ENCODE measurements at regions not wholly inside any gene's neighbourhood (a gene's known extent, or its start where the extent isn't known, plus 50 kb on each side); places are given as distances from the start of the nearest gene placed in this dataset.

DNA sequence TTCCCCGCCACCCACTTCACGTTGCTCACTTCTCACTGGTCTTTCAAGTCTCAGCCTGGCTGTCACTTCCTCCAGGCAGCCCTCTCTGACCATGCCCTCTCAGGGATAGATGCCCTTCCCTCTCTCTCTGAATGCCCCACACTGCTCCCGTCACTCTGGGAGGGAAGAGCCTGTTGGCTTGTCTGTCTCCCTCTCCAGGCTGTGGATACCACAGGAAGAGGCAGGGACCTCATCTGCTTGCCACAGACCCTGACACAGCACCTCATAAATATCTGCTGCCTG is 93.1 kb downstream of the OAT start:
- TF ChIP-seq, protein P1, sequence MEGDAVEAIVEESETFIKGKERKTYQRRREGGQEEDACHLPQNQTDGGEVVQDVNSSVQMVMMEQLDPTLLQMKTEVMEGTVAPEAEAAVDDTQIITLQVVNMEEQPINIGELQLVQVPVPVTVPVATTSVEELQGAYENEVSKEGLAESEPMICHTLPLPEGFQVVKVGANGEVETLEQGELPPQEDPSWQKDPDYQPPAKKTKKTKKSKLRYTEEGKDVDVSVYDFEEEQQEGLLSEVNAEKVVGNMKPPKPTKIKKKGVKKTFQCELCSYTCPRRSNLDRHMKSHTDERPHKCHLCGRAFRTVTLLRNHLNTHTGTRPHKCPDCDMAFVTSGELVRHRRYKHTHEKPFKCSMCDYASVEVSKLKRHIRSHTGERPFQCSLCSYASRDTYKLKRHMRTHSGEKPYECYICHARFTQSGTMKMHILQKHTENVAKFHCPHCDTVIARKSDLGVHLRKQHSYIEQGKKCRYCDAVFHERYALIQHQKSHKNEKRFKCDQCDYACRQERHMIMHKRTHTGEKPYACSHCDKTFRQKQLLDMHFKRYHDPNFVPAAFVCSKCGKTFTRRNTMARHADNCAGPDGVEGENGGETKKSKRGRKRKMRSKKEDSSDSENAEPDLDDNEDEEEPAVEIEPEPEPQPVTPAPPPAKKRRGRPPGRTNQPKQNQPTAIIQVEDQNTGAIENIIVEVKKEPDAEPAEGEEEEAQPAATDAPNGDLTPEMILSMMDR (IDR thresholded peaks at IDR 0.05; ENCODE audit: low read depth, low read length): no peak
- H3K9me3 ChIP-seq (ENCODE audit: control insufficient read depth, insufficient read depth, low read length): peaks cover 5% of the 10 kb centered on the region; the same call in 1 of the 2 replicates
- DNase-seq (ENCODE audit: low read depth, low spot score): no peak
- CTCF ChIA-PET: no interaction called here
- POLR2A ChIA-PET: no interaction called here
- H3K4me3 ChIP-seq (ENCODE audit: low read depth, low read length): no peak overlapping the region
- no peak overlapping the region for H3K27ac ChIP-seq (ENCODE audit: low read depth, low read length)
- no peaks in the 10 kb centered on the region for H3K27me3 ChIP-seq (ENCODE audit: control insufficient read depth, insufficient read depth, low read length)

DNA sequence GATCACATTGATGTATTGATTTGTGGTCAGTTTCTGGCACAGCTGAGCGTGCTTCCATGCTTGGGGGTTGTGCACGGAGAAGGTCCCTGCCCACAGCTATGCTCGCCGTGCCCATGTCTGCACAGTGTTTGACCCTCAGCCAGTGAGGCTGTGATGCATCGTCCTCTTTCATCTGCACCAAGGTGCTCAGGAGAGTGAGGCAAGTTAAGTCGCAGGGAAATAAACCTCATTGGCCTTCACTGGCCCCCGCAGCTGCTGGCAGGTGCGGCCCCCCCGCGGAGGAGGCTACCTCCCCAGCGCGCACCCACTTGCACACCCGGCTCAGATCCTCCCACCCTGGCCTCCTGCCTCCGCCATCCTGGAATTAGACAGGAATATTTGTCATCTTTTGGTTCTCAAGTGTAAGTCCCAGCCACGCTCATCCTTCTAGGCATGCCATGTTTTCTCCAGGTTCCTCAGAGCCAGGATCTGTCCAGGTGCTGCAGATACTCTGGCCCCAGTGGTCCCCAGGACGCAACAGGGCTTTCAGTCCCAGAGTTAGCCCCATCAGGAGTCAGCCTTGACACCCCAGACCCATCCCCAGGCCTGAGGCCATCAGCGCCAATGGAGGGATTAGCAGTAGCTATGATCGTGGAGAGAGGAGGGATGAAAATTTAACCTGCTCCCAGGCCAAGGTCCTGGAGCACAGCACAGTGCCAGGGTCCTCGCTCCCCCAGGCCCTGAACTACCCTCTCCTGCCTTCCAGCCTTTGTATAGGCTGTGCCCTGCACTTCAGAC is 93.7 kb downstream of the OAT start:
- Histone ChIP-seq H3K27me3 (ENCODE audit: control insufficient read depth, insufficient read depth, low read length) (no peaks in the 10 kb centered on the region), H3K27ac (ENCODE audit: low read depth, low read length) (no peak overlapping the region), H3K9me3 (ENCODE audit: control insufficient read depth, insufficient read depth, low read length) (peaks cover 5% of the 10 kb centered on the region; the same call in 1 of the 2 replicates), H3K4me3 (ENCODE audit: low read depth, low read length) (no peak overlapping the region)
- ChIA-PET CTCF (no interaction called here), POLR2A (no interaction called here)
- DNase-seq (ENCODE audit: low read depth, low spot score): no peak
- TF ChIP-seq, protein P1 (IDR thresholded peaks at IDR 0.05; ENCODE audit: low read depth, low read length): no peak

DNA sequence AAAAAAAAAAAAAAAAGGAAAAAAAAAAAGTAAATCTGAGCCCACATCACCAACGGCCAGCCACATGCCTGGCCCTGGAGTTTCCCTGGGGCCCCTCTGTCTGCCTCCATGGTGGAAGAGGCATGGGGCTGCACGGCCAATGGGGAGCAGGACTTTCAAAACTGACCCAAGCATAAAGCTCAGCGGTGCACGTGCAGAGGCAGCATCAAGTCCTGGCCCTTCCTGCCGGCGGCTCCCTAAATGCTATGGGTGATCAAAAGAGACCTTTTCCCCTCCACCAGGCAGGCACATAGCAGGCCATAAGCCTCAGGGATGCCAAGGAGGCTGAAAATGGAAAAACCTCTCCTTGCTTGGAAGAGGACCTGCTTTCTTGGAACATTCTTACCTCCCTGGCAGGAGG is 94.3 kb downstream of the OAT start:
- Histone ChIP-seq H3K27ac (ENCODE audit: low read depth, low read length) (no peak overlapping the region), H3K27me3 (ENCODE audit: control insufficient read depth, insufficient read depth, low read length) (no peaks in the 10 kb centered on the region), H3K9me3 (ENCODE audit: control insufficient read depth, insufficient read depth, low read length) (peaks cover 5% of the 10 kb centered on the region; the same call in 1 of the 2 replicates), H3K4me3 (ENCODE audit: low read depth, low read length) (no peak overlapping the region)
- no peak for DNase-seq (ENCODE audit: low read depth, low spot score)
- POLR2A ChIA-PET: no interaction called here
- CTCF ChIA-PET: no interaction called here
- TF ChIP-seq, protein P1 (IDR thresholded peaks at IDR 0.05; ENCODE audit: low read depth, low read length): no peak

DNA sequence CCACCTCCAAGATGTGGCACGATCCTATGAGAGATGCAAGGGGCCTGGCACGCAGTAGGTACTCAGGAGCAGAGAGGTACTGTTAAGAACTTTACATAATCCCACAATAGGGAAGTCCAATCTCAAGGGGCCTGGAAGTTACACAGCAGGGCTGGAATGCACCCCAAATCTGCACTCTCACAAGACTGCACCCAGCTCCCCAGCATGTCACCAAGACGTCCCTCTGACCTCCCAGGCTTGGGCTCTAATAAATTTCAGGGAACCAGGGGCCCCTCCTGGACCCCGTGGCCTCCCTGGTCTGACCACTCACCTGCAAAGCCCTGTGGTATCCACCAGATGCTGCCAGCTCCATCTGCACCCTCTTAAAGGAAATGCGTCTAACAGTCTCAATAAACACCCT is 94.9 kb downstream of the OAT start:
- ChIA-PET POLR2A (no interaction called here), CTCF (no interaction called here)
- DNase-seq (ENCODE audit: low read depth, low spot score): no peak
- TF ChIP-seq, protein P1 (IDR thresholded peaks at IDR 0.05; ENCODE audit: low read depth, low read length): no peak
- Histone ChIP-seq H3K4me3 (ENCODE audit: low read depth, low read length) (no peak overlapping the region), H3K27me3 (ENCODE audit: control insufficient read depth, insufficient read depth, low read length) (no peaks in the 10 kb centered on the region), H3K9me3 (ENCODE audit: control insufficient read depth, insufficient read depth, low read length) (peaks cover 5% of the 10 kb centered on the region), H3K27ac (ENCODE audit: low read depth, low read length) (no peak overlapping the region)

DNA sequence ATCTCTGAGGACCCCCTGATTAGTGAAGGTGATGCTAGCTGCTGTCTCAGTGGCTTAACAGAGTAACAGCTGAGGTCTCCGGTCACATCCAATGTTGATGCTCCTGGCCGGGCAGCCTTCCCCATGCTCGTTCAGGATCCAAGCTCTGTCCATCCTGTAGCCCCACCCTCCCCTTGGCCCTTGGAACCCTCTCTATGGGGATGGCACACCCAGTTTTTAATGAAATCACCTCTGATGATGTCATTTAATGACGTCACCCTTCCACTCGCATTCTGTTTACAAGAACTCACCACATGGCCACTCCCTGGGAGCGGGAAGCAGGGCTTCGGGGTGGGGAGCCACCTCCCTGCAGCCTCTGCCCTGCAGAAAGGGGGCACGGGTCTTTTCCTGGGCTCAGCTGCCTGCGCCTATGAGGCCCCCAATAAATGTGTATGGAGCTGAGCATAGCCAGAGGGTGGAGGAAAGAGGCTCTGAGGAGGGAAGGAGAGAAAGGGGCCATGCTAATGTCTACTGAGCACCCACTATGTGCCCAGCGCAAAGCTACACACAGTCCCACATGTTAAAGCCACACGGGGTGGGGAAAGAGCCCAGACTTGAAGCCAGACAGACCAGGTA is 95.5 kb downstream of the OAT start:
- Histone ChIP-seq H3K9me3 (ENCODE audit: control insufficient read depth, insufficient read depth, low read length) (peaks cover 7% of the 10 kb centered on the region), H3K4me3 (ENCODE audit: low read depth, low read length) (no peak overlapping the region), H3K27ac (ENCODE audit: low read depth, low read length) (no peak overlapping the region), H3K27me3 (ENCODE audit: control insufficient read depth, insufficient read depth, low read length) (no peaks in the 10 kb centered on the region)
- TF ChIP-seq, protein P1 (IDR thresholded peaks at IDR 0.05; ENCODE audit: low read depth, low read length): no peak
- no peak for DNase-seq (ENCODE audit: low read depth, low spot score)
- ChIA-PET POLR2A (no interaction called here), CTCF (interaction anchor here (1.2 kb wide), 1 partner anchor 66 kb away, joined by 3 read pairs; no protein-coding TSS in a partner anchor)
